ENCODE measurements at regions not wholly inside any gene's neighbourhood (a gene's known extent, or its start where the extent isn't known, plus 50 kb on each side); places are given as distances from the start of the nearest gene placed in this dataset.

- TF ChIP-seq CTCF (IDR thresholded peaks at IDR 0.05; ENCODE audit: low read depth, low read length) (no peak), EZH2phosphoT487 (IDR thresholded peaks at IDR 0.05; ENCODE audit: low read depth) (no peak)
Measured at GRCh38 chr12:22850185-22850584, 225.2 kb downstream of the ETNK1 start.
